HG03558 (cell line): ENCODE measurements at regions not wholly inside any gene's neighbourhood (a gene's known extent, or its start where the extent isn't known, plus 50 kb on each side); places are given as distances from the start of the nearest gene placed in this dataset.

Source experiments
- ATAC-seq: cut with Tn5 transposase; IDR thresholded peaks from one replicate; pipeline ENCODE4 v1.9.1; 2021; ENCODE audit warnings: moderate number of reproducible peaks; ENCODE audit not compliant: unreplicated experiment; ENCODE audit errors: extremely low read depth

DNA sequence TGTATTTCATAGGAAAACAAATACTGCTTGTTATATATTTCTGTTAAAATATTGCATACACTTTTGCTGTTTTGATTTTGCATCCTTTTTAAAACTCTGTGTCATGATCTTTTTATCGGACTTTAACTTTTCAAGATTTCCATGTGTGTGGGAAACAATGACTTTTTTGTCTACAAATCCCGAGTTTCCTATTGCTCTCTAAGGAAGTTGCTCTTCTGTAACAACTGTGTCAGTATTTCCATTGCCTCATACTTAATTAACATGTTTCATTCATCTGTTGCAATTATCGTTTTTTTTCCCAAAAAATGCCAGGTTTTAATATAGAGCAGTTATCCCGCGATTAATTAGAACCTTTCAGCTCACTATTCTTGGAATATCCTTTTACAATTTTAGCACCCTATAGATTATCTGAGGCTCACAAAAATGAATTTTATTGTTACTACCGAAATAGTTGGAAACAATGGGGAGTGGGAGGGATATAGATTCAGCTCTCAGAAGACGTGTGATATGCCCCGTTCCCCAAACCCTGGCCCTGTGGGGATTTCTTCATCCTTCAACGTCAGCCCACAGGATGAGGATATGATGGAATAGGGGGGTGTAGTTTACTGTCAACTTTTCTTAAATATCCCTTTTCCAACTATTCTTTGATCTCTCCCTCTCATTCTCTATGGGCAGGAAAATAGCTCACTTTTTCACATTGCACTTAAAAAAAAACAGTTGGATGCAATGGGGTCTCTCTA is 297.6 kb upstream of the IGFBP3 start:
- no peak for ATAC-seq

DNA sequence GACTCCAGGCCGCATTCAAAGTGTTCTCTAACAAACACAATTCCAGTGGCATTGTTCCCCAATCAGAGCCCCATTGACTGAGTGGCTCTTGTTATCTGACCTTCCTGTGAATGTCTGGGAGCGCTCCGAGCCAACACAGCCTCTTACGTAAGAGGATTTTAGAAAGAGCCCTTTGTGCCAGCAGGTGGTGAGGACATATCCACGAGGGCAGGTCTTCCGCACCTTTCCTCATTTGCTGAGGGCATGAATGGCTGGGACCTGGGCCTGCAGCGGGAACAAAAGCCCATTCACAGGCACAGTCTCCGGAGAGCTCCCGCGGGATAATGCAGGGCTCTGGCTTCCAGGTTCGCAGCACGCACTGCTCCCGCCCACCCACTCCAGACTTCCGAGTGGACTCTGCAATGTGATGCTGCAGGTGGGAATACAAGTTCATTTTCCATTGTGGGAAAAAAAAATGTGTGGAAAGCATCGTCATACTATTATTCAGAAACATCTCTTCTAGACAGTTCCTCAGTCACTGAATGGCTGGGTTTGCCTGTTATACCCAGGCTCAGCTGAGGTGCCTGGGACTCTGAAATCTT is 295.0 kb upstream of the IGFBP3 start:
- no peak for ATAC-seq

DNA sequence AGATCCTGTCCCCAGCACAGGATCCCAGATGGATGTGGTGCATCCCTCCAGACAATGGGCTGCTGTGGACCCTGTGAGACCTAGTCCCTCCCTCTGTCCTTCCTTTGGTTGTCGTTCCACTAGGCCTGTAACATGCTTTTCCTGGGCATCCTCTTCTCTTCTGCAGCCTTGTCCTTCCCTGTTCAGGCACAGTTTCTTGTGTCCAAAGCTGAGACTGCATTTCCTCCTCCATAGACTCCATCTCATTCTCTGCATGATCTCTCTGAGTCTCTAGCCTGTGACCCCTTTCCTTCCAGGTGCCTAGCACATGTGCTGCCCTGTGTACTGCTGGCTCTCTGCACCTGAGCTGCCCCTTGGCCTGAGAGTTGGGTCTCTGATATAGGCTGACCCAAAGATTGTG is 293.5 kb upstream of the IGFBP3 start:
- ATAC-seq: no peak

DNA sequence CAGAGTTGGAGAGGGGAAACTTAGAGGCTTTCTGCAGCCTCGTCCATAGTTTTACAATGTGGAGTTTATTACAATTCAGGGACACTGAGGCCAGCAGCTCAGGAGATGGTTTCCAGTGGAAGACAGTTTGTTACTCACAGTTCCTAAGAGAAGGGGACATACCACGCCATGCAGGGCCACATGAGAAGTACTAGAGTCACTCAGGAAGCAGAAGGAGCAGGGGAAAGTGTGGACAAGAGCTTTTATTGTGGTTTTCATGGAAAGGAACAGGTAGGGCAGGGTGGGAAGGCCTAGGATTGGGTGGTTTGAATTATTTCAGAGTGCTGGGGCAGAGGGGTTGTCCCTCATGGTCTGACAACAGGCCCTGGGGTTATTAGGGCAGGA is 292.1 kb upstream of the IGFBP3 start:
- no peak for ATAC-seq

DNA sequence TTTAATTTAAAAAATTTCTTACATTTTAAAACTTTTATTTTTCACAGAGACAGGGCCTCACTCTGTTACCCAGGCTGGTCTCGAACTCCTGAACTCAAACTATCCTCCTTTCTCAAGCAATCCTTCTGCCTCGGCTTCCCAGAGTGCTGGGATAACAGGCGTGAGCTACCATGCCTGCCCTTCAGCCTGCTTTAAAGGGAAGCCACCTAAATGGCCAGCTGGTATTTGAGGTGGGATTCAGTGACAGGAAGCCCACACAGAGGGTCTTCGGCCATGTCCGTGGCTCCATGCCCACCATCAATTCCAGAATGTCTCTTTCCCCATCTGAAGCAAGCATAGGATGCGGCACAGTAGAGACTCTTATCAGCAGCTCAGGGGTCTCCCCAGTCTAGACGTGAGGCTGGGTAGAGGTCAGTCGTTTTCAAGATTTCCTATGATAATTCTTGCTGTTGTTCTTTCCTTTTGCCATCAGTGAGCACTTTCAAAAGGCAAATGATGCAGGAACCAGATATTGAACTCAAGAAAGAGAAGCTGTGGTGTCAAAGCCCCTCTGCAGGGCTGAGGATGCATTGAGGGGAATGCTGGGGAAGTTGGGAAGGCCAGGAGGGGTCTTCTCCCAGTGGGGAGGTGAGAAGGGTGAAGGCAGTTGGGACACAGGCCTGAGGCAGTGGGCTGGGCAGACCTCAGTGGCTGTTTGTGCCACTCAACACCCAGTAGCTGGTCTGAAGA is 291.5 kb upstream of the IGFBP3 start:
- ATAC-seq: no peak

DNA sequence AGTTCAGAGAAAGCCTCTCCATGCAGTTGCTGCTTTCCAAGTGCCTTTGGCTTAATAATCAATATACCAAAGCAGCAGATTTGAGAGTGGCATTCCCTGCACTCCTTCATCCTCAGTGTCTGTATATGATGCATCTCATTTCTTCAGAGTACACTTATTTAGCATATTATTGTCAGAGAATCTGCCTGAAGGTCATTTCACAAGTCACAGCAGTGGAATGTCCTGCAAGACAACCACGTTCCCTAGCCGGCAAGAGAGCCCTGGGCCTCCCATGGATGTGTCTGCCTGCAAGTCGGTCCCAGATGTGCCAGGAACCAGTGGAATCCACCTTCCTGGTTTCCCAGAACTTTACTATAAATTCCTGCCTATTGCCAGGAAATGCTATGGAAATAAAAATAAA is 289.4 kb upstream of the IGFBP3 start:
- no peak for ATAC-seq

DNA sequence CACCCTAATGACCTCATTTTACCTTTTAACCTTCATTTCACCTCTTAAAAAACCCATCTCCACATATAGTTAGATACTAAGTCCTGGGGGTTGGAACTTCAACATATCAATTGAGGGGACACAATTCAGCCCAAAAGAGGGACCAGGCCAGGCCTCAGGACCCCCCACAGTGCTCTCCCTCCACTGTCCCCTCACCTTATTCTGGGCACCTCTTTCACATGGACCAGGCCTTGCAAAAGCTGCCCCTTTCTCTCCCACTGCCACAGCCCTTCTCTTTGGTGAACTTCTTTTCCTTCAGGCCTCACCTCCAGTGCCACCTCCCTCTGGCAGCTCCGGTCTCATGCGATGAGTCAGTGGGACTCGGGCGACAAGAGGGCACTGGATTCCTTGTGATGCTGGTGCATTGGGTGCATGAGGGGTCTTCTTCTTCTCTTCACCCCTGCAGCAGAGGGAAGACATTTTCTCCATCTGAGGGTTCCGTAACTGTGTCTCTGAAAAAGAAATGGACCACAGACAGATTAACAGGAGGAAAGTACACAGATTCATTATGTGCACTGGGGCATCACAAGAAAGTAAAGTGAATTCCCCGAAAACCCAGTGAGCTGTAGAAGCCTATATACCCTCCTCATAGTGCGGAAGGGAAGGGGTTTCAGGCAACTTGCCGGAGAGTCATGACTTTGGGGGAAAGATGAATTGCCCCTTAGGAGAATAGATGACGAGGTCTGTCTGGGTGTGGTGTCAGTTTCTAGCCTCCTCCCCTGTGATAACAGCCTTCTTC is 288.7 kb upstream of the IGFBP3 start:
- ATAC-seq: no peak

DNA sequence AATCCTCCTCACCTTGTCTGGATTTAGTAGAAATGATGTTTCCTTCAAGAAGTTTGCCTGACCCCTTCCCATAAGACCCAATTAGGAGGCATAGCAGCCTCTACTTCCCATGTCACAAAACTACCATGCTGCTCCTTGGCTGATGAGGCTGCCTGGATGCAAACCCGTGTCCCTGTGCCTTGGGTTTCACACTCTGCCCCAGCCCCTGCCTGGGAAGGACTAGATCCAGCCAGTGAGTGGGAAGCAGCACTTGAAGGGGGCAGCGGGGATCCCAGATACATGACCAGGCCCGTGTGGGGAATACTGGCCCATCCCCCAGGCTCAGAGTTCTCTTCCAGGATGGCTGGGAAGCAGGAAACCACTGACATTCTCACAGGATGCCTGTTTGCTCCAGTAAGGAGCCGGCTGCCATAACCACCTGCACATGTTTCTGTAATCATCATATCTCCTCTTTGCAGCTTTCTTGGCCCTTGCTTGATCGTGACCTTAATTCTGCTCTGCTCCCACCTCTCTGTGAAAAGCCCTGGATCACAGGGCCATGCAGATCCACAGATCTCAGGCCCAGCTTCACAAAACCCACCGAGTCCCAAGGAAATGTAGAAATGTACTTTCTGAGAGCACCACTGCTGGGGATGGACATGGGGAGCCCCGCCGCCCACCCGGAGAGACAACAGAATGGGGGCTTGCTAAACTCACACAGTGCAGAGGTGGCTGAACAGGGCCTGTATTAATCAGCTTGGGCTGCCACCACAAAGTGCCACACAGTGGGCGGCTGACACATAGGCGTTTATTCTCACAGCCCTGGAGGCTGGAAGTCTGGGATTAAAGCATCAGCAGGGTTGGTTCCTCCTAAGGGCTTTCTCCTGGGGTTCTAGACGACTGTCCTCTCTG is 287.8 kb upstream of the IGFBP3 start:
- no peak for ATAC-seq

DNA sequence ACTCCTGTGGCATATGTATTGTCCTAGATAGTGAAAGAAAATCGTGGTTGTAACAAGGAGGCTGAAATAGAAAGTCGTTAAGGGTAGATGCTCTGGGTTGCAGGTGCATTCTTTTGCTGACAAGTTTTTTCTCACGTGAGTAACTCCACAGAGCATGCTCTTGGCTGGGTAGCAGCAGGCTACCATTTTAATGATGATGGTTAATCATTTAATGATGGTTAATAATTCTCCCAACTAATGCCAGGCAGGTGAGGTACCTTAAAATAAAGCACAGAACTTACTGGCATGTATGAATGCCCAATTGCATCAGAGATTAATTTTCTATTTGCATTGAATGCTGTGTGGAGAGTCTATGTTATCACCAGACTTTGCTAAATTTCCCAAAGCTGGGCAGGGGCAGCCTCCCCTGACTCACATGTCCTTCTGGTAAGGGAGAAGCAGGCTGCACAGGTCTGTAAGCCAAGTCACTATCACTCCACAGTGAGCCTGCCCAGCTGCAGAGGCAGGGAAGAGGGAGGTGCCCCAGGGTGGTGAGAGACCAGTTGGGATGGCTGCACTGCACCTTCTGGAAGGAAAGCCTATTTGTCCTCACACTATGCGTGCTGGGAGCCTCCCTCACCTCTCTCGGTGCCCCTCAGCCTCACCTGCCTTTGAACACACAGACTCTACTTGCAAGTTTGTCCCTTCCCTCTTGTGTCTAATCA is 287.0 kb upstream of the IGFBP3 start:
- ATAC-seq: no peak

DNA sequence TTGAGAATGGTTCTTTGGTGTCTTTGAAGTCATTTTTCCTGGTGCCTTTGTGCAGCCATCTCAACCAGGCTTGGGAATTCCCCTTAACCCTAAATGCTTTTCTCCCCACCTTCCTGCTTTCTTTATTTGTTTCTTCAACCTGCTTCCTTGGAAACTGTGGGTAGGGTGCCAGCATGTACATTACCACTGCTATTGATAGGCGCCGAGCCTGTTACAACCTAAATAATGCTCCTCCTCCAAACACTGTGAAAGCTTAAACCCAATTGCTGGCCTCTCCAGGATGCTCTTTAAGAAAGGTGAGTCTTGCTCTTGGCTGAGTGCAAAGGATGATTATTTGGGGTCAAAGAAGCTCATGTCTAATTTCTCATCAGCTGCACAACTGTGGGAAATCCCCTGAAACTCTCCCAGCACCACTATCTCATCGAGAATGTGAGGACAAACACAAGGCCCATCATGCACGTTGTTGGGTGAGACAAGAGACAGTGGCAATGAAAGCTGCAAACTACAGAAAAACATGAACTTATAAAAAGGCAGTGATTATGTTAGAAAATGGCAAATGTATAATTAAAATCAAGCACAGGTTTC is 285.5 kb upstream of the IGFBP3 start:
- no peak for ATAC-seq

DNA sequence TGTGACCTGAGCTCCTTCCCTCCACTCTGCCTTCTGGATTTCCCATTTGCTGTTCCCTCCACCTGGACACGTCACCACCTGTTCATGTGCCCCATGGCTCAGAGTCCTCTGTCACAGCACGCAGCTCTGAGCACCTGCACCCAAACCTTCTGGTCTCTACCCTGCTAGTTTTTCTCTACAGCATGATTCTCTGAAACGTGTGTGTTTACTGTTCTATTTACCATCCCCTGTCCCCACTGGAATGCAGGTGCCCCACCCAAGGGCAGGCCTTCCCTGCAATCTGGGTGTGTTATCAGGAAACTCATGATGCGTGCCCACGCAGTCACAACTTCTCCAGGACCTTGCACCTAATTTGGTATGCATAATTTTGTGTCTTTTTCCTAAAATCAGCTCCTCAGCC is 284.4 kb upstream of the IGFBP3 start:
- no peak for ATAC-seq

DNA sequence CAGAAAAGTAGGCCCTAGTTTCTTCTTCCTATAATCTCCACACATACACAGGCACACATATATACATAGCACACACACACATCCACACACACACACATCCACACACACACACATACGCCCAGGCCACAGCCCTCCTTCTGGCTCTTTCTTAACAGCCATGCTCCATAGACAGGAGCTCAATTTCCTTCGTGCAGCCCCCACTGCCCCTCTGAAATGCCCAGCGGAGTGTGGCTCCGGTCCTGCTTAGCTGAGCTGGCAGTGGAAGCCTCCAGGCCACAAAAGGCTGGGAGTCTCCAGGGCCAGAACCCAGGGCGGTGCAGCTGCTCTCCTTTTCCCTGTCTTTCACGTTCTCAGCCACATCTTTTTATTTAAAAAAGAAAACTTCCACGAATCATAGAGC is 282.9 kb upstream of the IGFBP3 start:
- ATAC-seq: no peak

DNA sequence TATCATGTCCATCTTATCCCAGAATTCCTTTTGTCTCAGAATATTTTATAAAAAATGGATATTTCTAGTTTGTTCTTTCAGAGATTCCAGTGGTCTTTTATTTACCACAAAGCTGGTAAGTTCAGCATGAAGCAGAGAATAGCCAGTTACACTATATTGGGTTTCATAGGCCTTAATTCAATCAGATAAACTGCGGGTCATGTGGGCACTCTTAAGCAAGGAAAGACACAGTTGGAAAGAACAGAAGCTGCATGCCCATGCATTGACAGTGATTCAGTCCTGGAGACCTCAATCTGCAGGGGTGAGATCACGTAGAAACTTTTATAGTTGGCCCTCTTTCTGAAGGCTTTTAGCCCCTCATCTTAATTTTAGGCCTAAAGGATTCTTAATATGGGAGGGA is 281.3 kb upstream of the IGFBP3 start:
- ATAC-seq: no peak

DNA sequence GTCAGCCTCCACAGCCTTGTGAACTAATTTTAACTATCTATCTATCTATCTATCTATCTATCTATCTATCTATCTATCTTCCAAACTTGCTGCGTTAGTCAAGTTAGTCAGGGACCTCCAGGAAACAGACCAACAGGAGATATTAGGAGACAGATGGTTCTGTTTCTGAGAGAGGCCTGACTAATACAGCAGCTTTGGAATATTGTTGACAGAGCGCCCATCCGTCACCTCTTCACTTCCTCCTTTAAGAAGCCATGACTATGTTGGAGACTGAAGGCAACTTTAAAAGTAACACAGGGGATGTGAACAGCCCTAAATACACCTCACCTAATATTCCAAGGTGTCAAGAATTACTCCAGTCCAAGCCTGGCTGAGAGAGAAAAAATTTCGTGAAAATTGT is 280.9 kb upstream of the IGFBP3 start:
- no peak for ATAC-seq

DNA sequence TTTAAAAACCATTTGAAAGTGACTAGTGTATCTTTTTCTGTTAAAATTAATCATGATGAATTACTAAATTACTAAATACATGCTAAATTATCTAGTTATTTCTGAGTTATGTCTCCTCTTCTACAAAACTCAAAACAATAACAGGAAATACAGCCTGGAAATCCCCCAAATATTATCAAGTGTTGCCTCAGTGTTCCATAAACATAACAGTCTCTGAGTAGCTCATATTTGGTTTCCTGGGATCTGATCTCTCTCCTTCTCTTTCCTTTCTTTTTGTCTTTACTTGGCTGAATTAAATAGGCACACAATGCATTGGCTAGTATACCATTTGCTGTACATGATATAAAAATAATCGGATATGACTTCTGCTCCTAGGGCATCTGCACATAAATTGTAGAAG is 277.6 kb upstream of the IGFBP3 start:
- no peak for ATAC-seq

DNA sequence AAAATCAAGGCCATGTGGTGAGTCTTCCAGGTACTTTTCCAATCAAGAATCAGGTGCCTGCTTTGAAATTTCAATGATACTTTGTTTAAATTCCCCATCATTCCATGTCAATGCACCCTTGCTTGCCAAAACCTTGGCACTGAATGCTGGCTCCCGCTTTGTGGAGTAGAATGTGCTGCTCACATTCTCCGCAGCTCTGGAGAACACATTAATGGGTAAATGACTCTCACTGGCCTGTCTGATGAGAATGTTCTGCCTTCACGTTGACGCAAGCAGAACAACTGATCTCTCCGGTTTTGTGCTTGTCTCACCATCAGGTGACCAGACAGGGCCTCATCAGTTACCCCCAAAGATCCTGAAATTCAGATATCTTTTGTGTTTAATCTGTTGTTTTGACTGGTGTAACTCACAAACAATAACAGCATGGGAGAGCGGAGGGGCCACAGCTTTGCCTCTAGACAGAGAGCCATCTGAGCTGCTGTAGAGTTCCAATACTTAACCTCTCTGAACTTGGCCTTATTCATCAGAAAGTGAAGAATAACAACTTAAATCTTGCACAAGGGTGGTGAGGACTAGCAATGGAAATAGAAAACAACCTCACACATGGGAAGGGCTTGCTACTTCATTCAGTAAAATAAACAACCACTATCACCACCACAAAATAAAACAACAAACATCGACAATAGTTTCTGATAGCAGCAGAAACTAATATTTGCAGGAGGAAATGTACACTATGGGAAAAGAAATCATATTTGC is 276.9 kb upstream of the IGFBP3 start:
- ATAC-seq: no peak

DNA sequence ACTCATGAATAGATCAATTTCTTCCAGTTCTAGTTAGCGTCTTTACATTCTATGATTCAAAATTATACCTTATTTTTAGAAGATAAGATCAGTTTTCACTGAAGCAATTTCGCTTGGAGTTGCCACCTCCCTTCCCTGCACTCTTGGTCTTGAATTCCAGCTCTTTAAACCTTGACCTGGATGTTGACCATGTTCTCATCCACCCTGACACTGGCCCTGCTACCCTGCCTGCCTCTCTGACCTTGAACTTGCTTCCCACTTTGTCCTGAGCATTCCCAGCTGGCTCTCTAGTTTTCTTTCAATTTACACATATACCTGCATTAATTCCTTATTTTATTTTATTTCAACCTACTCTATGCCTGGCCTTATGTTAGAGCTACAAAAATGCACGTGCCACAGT is 274.9 kb upstream of the IGFBP3 start:
- no peak for ATAC-seq

DNA sequence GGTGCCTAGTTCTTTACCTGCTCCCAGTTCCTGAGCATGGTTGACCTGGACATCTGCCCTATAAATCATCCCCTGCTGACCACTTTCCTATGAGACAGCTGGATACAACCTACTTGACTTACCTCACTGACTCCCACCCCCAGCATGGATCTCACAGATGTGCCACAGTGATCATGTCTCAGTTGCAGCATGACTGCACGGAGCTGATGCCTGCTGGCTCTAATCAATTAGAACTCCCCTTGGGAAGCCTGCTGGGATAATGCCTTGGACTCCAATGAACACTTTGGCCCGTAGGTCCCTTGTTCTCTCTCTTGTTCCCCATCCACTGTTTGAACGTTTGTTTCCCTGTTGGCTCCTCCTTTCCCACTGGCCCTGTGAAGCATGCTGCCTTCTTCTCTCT is 271.2 kb upstream of the IGFBP3 start:
- ATAC-seq: no peak
